T-helper 2 cell treated with Interferon-gamma antibody and Interleukin-4, amounts not matched to agents 5 μg/mL and 100 μg/mL, for 36 hours (primary cell): ENCODE measurements at regions not wholly inside any gene's neighbourhood (a gene's known extent, or its start where the extent isn't known, plus 50 kb on each side); places are given as distances from the start of the nearest gene placed in this dataset.

Experiments used
- DNase-seq: peaks from one replicate; pipeline ENCODE4 v3.0.0; 2021; ENCODE audit warnings: low spot score
- H3K27ac Mint-ChIP-seq: one replicate; pipeline ENCODE4 v1.8.0; 2021; ENCODE audit warnings: mild to moderate bottlenecking, mixed read lengths
- H3K27me3 Mint-ChIP-seq: one replicate; pipeline ENCODE4 v1.8.0; 2021; ENCODE audit warnings: low read depth, mixed read lengths
- H3K36me3 Mint-ChIP-seq: one replicate; pipeline ENCODE4 v1.8.0; 2021; ENCODE audit warnings: low read depth, mixed read lengths
- H3K4me1 Mint-ChIP-seq: one replicate; pipeline ENCODE4 v1.8.0; 2021; ENCODE audit warnings: low read depth, mixed read lengths
- H3K4me3 Mint-ChIP-seq: one replicate; pipeline ENCODE4 v1.8.0; 2022; ENCODE audit warnings: mild to moderate bottlenecking, moderate library complexity, mixed read lengths
- H3K9me3 Mint-ChIP-seq: one replicate; pipeline ENCODE4 v1.8.0; 2021; ENCODE audit warnings: mixed read lengths

GRCh38 chr2:74074487-74074886 lies 73.2 kb downstream of the BOLA3 start:
- no peak overlapping the region for H3K4me3 Mint-ChIP-seq
- no peaks in the 10 kb centered on the region for H3K27me3 Mint-ChIP-seq
- no peak for DNase-seq
- H3K27ac Mint-ChIP-seq, result no peak overlapping the region
- H3K36me3 Mint-ChIP-seq, result peaks cover 18% of the 10 kb centered on the region
- H3K4me1 Mint-ChIP-seq, result peaks cover 8% of the 10 kb centered on the region
- H3K9me3 Mint-ChIP-seq, result no peaks in the 10 kb centered on the region

- Mint-ChIP-seq H3K27me3 (no peaks in the 10 kb centered on the region), H3K4me1 (peaks cover 8% of the 10 kb centered on the region), H3K27ac (no peak overlapping the region), H3K4me3 (no peak overlapping the region), H3K9me3 (no peaks in the 10 kb centered on the region), H3K36me3 (peaks cover 11% of the 10 kb centered on the region)
- DNase-seq, result no peak
These were observed 71.6 kb downstream of the BOLA3 start for GRCh38 chr2:74076074-74076470.

GRCh38 chr2:74077636-74078035 lies 70.1 kb downstream of the BOLA3 start:
- Mint-ChIP-seq H3K27ac (peak overlapping the region; percentile 21), H3K4me1 (peaks cover 4% of the 10 kb centered on the region), H3K4me3 (no peak overlapping the region), H3K36me3 (peaks cover 14% of the 10 kb centered on the region), H3K9me3 (no peaks in the 10 kb centered on the region), H3K27me3 (no peaks in the 10 kb centered on the region)
- DNase-seq, result no peak

GRCh38 chr2:74078466-74078865 lies 69.2 kb downstream of the BOLA3 start:
- Mint-ChIP-seq H3K36me3 (peaks cover 17% of the 10 kb centered on the region), H3K9me3 (no peaks in the 10 kb centered on the region), H3K4me1 (no peaks in the 10 kb centered on the region), H3K4me3 (no peak overlapping the region), H3K27me3 (no peaks in the 10 kb centered on the region), H3K27ac (no peak overlapping the region)
- DNase-seq, result no peak

DNA sequence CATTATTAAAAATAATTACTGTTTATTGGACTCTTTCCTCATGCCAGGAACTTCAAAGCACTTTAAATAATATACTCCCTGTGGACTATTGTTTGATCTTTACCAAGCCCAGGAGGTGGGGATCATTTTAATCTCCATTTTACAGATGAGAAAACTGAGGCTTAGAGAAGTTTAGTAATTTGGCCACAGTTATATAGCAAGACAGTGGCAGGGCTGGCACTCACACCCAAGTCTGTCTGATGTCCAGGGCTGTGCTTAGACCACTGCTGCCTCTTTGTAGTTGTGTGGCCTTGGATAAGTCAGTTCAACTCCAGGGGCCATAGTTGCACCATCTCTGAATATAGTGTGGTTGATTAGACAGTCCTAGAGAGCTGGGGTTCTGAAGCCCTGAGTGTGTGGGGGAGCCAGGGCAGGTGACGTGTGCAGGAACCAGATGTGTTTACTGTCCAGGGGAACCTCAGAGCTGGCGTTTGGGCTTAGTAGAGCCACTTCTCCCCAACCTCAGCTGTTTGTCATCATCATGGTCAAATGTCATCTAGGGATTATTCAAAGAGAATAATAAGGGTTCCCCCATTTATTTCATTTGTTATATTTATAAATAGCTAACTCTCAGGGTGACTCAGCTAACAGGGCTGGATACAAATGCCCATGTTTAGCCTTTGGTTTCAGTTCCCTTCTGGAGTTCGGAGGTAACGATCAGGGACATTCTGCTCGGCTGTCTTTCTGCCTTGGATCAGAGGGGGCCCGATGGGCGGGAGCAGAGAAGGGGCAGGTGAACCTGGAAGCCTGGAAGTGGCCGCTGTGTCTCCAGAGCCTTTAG lies 68.0 kb downstream of the BOLA3 start:
- Mint-ChIP-seq H3K4me1 (no peaks in the 10 kb centered on the region), H3K4me3 (no peak overlapping the region), H3K36me3 (peaks cover 16% of the 10 kb centered on the region), H3K27me3 (no peaks in the 10 kb centered on the region), H3K9me3 (no peaks in the 10 kb centered on the region), H3K27ac (no peak overlapping the region)
- DNase-seq, result no peak

- no peaks in the 10 kb centered on the region for H3K9me3 Mint-ChIP-seq
- H3K4me3 Mint-ChIP-seq, result no peak overlapping the region
- H3K4me1 Mint-ChIP-seq, result no peaks in the 10 kb centered on the region
- H3K27me3 Mint-ChIP-seq, result no peaks in the 10 kb centered on the region
- no peak for DNase-seq
- peaks cover 16% of the 10 kb centered on the region for H3K36me3 Mint-ChIP-seq
- H3K27ac Mint-ChIP-seq, result no peak overlapping the region
These were observed 67.4 kb downstream of the BOLA3 start for GRCh38 chr2:74080346-74080745.

- H3K27ac Mint-ChIP-seq, result no peak overlapping the region
- no peaks in the 10 kb centered on the region for H3K9me3 Mint-ChIP-seq
- H3K4me3 Mint-ChIP-seq, result no peak overlapping the region
- no peaks in the 10 kb centered on the region for H3K27me3 Mint-ChIP-seq
- no peaks in the 10 kb centered on the region for H3K4me1 Mint-ChIP-seq
- H3K36me3 Mint-ChIP-seq, result peaks cover 11% of the 10 kb centered on the region
- no peak for DNase-seq
These were observed 66.5 kb downstream of the BOLA3 start for GRCh38 chr2:74081030-74081762.

GRCh38 chr2:74081763-74082110 lies 66.0 kb downstream of the BOLA3 start:
- Mint-ChIP-seq H3K27ac (peak overlapping the region; percentile 11), H3K4me1 (no peaks in the 10 kb centered on the region), H3K36me3 (peaks cover 12% of the 10 kb centered on the region), H3K27me3 (no peaks in the 10 kb centered on the region), H3K9me3 (no peaks in the 10 kb centered on the region), H3K4me3 (no peak overlapping the region)
- no peak for DNase-seq

GRCh38 chr2:74083750-74084149 lies 64.0 kb downstream of the BOLA3 start:
- no peak for DNase-seq
- H3K36me3 Mint-ChIP-seq, result peaks cover 14% of the 10 kb centered on the region
- no peaks in the 10 kb centered on the region for H3K4me1 Mint-ChIP-seq
- H3K27me3 Mint-ChIP-seq, result no peaks in the 10 kb centered on the region
- H3K9me3 Mint-ChIP-seq, result no peaks in the 10 kb centered on the region
- no peak overlapping the region for H3K27ac Mint-ChIP-seq
- H3K4me3 Mint-ChIP-seq, result no peak overlapping the region
